ENCODE measurements at regions not wholly inside any gene's neighbourhood (a gene's known extent, or its start where the extent isn't known, plus 50 kb on each side); places are given as distances from the start of the nearest gene placed in this dataset.

- peak overlapping the region; percentile 18 to 58; a peak in 1 of 4 replicates for H3K9ac ChIP-seq (ENCODE audit: insufficient read depth in 1 of 2, low read depth in 2 of 2, low read length in 2 of 2)
- H3K9me3 ChIP-seq (replicated peaks; ENCODE audit: control insufficient read depth, insufficient read depth, low read depth, low read length): no peaks in the 10 kb centered on the region
- BruUV-seq (replicated peaks): no TSS peak
- H3K79me2 ChIP-seq (ENCODE audit: control insufficient read depth, insufficient read depth, low read length): no peaks in the 10 kb centered on the region
- no peak overlapping the region for H3K4me3 ChIP-seq
- no peaks in the 10 kb centered on the region for H3K36me3 ChIP-seq (ENCODE audit: control insufficient read depth, insufficient read depth, low read length)
- peak overlapping the region; percentile 67 for H3K4me2 ChIP-seq (ENCODE audit: insufficient read depth, low read length)
- in situ Hi-C loops (cut with MboI) (no loop called here), intact Hi-C loops (cut with micrococcal nuclease) (no loop called here)
- WGBS (ENCODE audit: insufficient coverage, low coverage, missing lambda C conversion rate): 13% methylated on average over 5 of the region's 5 CpGs
- peak; percentile 12 to 87 (median 40) for DNase-seq (ENCODE audit: extremely low read depth in 1 of 4, low spot score in 3 of 4)
- H3K9me1 ChIP-seq (ENCODE audit: control insufficient read depth, insufficient read depth, low read length): no peaks in the 10 kb centered on the region
- peak overlapping the region; percentile 17 for H3K27ac ChIP-seq (ENCODE audit: extremely low read depth, low read depth, low read length)
- no peaks in the 10 kb centered on the region for H4K20me1 ChIP-seq (replicated peaks; ENCODE audit: control insufficient read depth, insufficient read depth, low read length)
- ChIA-PET POLR2A (interaction anchor here (0.6 to 1.5 kb wide), 6 partner anchors 11 to 129 kb away, joined by 3 to 4 read pairs (median 4); no protein-coding TSS in a partner anchor), CTCF (ENCODE audit: low intra/inter-chr PET ratio) (no interaction called here)
- peak overlapping the region; percentile 88 for H2AFZ ChIP-seq (ENCODE audit: low read depth, low read length)
- no peaks in the 10 kb centered on the region for H3K27me3 ChIP-seq (ENCODE audit: control insufficient read depth in 2 of 2, insufficient read depth in 2 of 2, low read length in 2 of 2)
- peaks cover 4 to 14% of the 10 kb centered on the region in 2 experiments; a peak in 3 of 5 replicates for H3K4me1 ChIP-seq (replicated peaks in 1 of 2; ENCODE audit: control insufficient read depth in 2 of 2, insufficient read depth in 2 of 2, low read length in 2 of 2)
- ATAC-seq: peak; percentile 99
- peak; percentile 90 for FAIRE-seq
- no peak for TF ChIP-seq FIP1L1 (IDR thresholded peaks at IDR 0.05; ENCODE audit: low read depth, low read length, poor library complexity, severe bottlenecking)
- peak; percentile 44; the same call in 1 of the 2 replicates for TF ChIP-seq PKNOX1 (IDR thresholded peaks at IDR 0.05)
- no peak for TF ChIP-seq FOXP1 (CRISPR knock-in tag; IDR thresholded peaks at IDR 0.05)
- no peak for TF ChIP-seq THRB (CRISPR knock-in tag; conservative IDR thresholded peaks at IDR 0.05)
- TF ChIP-seq HMG20B (CRISPR knock-in tag; IDR thresholded peaks at IDR 0.05): no peak
- TF ChIP-seq TCF15 (CRISPR knock-in tag; IDR thresholded peaks at IDR 0.05): no peak
- TF ChIP-seq ELF1 (tag; IDR thresholded peaks at IDR 0.05): no peak
- no peak for TF ChIP-seq ADNP (tag; IDR thresholded peaks at IDR 0.05)
- TF ChIP-seq PML (IDR thresholded peaks at IDR 0.05; ENCODE audit: low read length): 0 out of 2 replicates have a peak, but pooled peaks have one; percentile 7
- TF ChIP-seq PRPF4 (IDR thresholded peaks at IDR 0.05; ENCODE audit: insufficient read depth, low read depth, low read length, poor library complexity, severe bottlenecking): no peak
- TF ChIP-seq ATF7 (IDR thresholded peaks at IDR 0.05): 0 out of 2 replicates have a peak, but pooled peaks have one; percentile 50
- no peak for TF ChIP-seq ZZZ3 (IDR thresholded peaks at IDR 0.05)
- TF ChIP-seq YY1 (IDR thresholded peaks at IDR 0.05; ENCODE audit: borderline replicate concordance in 1 of 3, control insufficient read depth in 1 of 3, extremely low read depth in 1 of 3, insufficient read depth in 3 of 3, insufficient read length in 1 of 3, insufficient replicate concordance in 2 of 3, low read depth in 1 of 3, low read length in 2 of 3): peak in 1 of 3 experiments; percentile 53
- no peak for TF ChIP-seq CCNT2 (IDR thresholded peaks at IDR 0.05; ENCODE audit: borderline replicate concordance, extremely low read depth, insufficient read length, low read depth, low read length)
- peak; percentile 95 for TF ChIP-seq NFE2 (IDR thresholded peaks at IDR 0.05; ENCODE audit: low read depth)
- no peak for TF ChIP-seq NFIC (IDR thresholded peaks at IDR 0.05)
- no peak for TF ChIP-seq ZBTB2 (IDR thresholded peaks at IDR 0.05)
- no peak for TF ChIP-seq ARID2 (IDR thresholded peaks at IDR 0.05)
- no peak for TF ChIP-seq STAT5B (CRISPR knock-in tag; IDR thresholded peaks at IDR 0.05)
Measured at GRCh38 chr7:91527460-91527859, 263.2 kb downstream of the FZD1 start.
